Mesendoderm (in vitro differentiated cells): ENCODE measurements at regions not wholly inside any gene's neighbourhood (a gene's known extent, or its start where the extent isn't known, plus 50 kb on each side); places are given as distances from the start of the nearest gene placed in this dataset.
"Not testable (repeated sequence)": the region's sequence is repeated elsewhere in the genome, so short reads cannot be mapped to it uniquely, and the experiment has no call there.

Experiments
- DNase-seq: peaks from one replicate; pipeline ENCODE4 v3.0.0; 2013
- H2AK5ac ChIP-seq: 2 replicates; pipeline ENCODE4 v1.6.1; 2013; ENCODE audit warnings: low read length, inconsistent platforms
- H2BK120ac ChIP-seq: 2 replicates; pipeline ENCODE4 v1.6.1; 2013; ENCODE audit warnings: low read depth, mild to moderate bottlenecking, low read length, moderate library complexity, mixed read lengths
- H2BK15ac ChIP-seq: replicated peaks from 2 replicates; pipeline ENCODE4 v1.6.1; 2013; ENCODE audit warnings: low read depth, mild to moderate bottlenecking, moderate library complexity
- H2BK5ac ChIP-seq: 2 replicates; pipeline ENCODE4 v1.6.1; 2013; ENCODE audit warnings: low read length, inconsistent platforms
- H3K18ac ChIP-seq: 2 replicates; pipeline ENCODE4 v1.6.1; 2013; ENCODE audit warnings: mild to moderate bottlenecking, low read length, mixed read lengths
- H3K23ac ChIP-seq: one replicate; pipeline ENCODE4 v1.6.1; 2013; ENCODE audit warnings: low read length
- H3K27ac ChIP-seq: 2 replicates; pipeline ENCODE4 v1.5.1; 2013; ENCODE audit warnings: low read depth, mild to moderate bottlenecking, inconsistent platforms, low read length, moderate library complexity
- H3K27me3 ChIP-seq: 2 replicates; pipeline ENCODE4 v1.6.1; 2013; ENCODE audit warnings: low read length, control low read depth, mild to moderate bottlenecking, inconsistent platforms; ENCODE audit not compliant: insufficient read depth, poor library complexity
- H3K36me3 ChIP-seq: 2 replicates; pipeline ENCODE4 v1.6.1; 2013; ENCODE audit warnings: low read length, inconsistent platforms; ENCODE audit not compliant: control insufficient read depth, insufficient read depth
- H3K4ac ChIP-seq: one replicate; pipeline ENCODE4 v1.6.1; 2013; ENCODE audit warnings: low read depth, mild to moderate bottlenecking, low read length, moderate library complexity
- H3K4me1 ChIP-seq: 2 replicates; pipeline ENCODE4 v1.6.1; 2013; ENCODE audit warnings: low read depth, low read length, inconsistent platforms; ENCODE audit not compliant: control insufficient read depth
- H3K4me2 ChIP-seq: 2 replicates; pipeline ENCODE4 v1.6.1; 2013; ENCODE audit warnings: low read length
- H3K4me3 ChIP-seq: 2 replicates; pipeline ENCODE4 v1.5.1; 2013; ENCODE audit warnings: mild to moderate bottlenecking, low read length
- H3K56ac ChIP-seq: one replicate; pipeline ENCODE4 v1.6.1; 2013; ENCODE audit warnings: low read length
- H3K79me1 ChIP-seq: 2 replicates; pipeline ENCODE4 v1.6.1; 2013; ENCODE audit warnings: low read length, inconsistent platforms
- H3K79me2 ChIP-seq: 2 replicates; pipeline ENCODE4 v1.6.1; 2013; ENCODE audit warnings: mild to moderate bottlenecking, low read length; ENCODE audit not compliant: control insufficient read depth, insufficient read depth
- H3K9ac ChIP-seq: 2 replicates; pipeline ENCODE4 v1.6.1; 2013; ENCODE audit warnings: low read length, inconsistent platforms
- H4K5ac ChIP-seq: one replicate; pipeline ENCODE4 v1.6.1; 2013; ENCODE audit warnings: low read length
- H4K8ac ChIP-seq: one replicate; pipeline ENCODE4 v1.6.1; 2013; ENCODE audit warnings: low read depth, mild to moderate bottlenecking, control low read depth, low read length, moderate library complexity
- WGBS: extraction: QIAGEN DNeasy Blood & Tissue Kit; methylation state at CpG from one replicate; pipeline ENCODE4 v1.1.7; 2013; ENCODE audit warnings: low lambda C conversion rate, missing lambda C conversion rate; ENCODE audit not compliant: insufficient coverage; ENCODE audit errors: extremely low coverage; 5-methylcytosine and 5-hydroxymethylcytosine counted together

DNA sequence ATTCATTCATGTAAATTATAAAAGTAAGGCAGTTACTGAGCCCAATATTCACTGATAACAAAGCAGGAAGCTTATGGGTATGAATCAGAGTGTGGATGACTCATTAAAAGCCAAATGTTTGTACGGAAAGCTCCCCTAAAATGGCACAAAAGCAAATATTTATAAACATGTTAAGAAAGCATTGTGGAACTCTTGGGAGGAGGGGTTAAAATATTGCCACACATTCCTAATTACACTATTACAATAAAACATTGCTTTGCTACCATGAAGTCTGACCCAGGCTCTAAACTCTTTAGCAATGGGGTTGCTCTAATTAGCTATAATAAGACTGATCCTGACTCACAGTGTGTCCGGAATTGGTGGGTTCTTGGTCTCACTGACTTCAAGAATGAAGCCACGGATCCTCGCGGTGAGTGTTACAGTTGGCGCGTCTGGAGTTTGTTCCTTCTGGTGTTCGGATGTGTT is 110.9 kb downstream of the NAB1 start:
- H3K27me3 ChIP-seq: no peaks in the 10 kb centered on the region
- no peaks in the 10 kb centered on the region for H3K36me3 ChIP-seq
- no peaks in the 10 kb centered on the region for H3K79me1 ChIP-seq
- no peak overlapping the region for H3K18ac ChIP-seq
- H3K4me2 ChIP-seq: no peak overlapping the region
- no peak overlapping the region for H4K8ac ChIP-seq
- H2AK5ac ChIP-seq: no peak overlapping the region
- H3K23ac ChIP-seq: no peak overlapping the region
- H3K56ac ChIP-seq: no peak overlapping the region
- H3K9ac ChIP-seq: no peak overlapping the region
- no peak overlapping the region for H3K4me3 ChIP-seq
- H2BK120ac ChIP-seq: no peak overlapping the region
- no peak overlapping the region for H2BK5ac ChIP-seq
- no CpG with 5 or more reads among the region's 8 CpGs for WGBS
- DNase-seq: no peak
- H2BK15ac ChIP-seq: no peak overlapping the region
- H3K4me1 ChIP-seq: no peaks in the 10 kb centered on the region
- H4K5ac ChIP-seq: no peak overlapping the region
- no peak overlapping the region for H3K27ac ChIP-seq
- H3K79me2 ChIP-seq: no peaks in the 10 kb centered on the region
- H3K4ac ChIP-seq: no peak overlapping the region

DNA sequence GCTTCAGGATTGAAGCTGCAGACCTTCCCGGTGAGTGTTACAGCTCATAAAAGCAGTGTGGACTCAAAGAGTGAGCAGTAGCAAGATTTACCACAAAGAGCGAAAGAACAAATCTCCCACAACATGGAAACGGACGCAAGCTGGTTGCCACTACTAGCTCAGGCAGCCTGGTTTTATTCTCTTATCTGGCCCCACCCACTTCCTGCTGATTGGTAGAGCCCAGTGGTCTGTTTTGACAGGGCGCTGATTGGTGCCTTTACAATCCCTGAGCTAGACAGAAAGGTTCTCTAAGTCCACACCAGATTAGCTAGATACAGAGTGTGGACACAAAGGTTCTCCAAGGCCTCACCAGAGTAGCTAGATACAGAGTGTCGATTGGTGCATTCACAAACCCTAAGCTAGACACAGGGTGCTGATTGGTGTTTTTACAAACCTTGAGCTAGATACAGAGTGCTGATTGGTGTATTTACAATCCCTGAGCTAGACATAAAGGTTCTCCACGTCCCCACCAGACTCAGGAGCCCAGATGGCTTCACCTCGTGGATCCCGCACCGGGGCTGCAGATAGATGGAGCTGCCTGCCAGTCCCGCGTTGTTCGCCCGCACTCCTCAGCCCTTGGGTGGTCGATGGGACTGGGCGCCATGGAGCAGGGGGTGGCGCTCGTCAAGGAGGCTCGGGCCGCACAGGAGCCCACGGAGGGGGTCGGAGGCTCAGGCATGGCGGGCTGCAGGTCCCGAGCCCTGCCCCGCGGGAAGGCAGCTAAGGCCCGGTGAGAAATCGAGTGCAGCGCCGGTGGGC is 111.7 kb downstream of the NAB1 start:
- H2BK15ac ChIP-seq, H3K79me1 ChIP-seq, H3K79me2 ChIP-seq, H3K4me1 ChIP-seq, H3K27me3 ChIP-seq, H3K27ac ChIP-seq, H2AK5ac ChIP-seq, H2BK120ac ChIP-seq, DNase-seq, H3K56ac ChIP-seq, H3K9ac ChIP-seq, H4K5ac ChIP-seq, H2BK5ac ChIP-seq, H4K8ac ChIP-seq, H3K23ac ChIP-seq, H3K4me3 ChIP-seq, H3K4ac ChIP-seq, H3K36me3 ChIP-seq, H3K18ac ChIP-seq, H3K4me2 ChIP-seq: not testable (repeated sequence)
- no CpG with 5 or more reads among the region's 30 CpGs for WGBS

DNA sequence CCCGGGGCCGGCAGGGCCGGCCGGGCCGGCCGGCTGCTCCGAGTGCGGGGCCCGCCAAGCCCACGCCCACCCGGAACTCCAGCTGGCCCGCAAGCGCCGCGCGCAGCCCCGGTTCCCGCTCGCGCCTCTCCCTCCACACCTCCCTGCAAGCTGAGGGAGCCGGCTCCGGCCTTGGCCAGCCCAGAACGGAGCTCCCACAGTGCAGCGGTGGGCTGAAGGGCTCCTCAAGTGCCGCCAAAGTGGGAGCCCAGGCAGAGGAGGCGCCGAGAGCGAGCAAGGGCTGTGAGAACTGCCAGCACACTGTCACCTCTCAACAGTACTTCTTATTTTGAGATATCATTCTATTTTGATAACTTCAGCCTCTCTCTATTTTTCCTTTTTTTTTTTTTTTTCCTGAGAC is 112.3 kb downstream of the NAB1 start:
- not testable (repeated sequence) for H3K4me1 ChIP-seq, H2BK15ac ChIP-seq, H3K18ac ChIP-seq, H3K4me2 ChIP-seq, H3K79me2 ChIP-seq, H4K8ac ChIP-seq, H3K79me1 ChIP-seq, H3K27me3 ChIP-seq, DNase-seq, H3K23ac ChIP-seq, H3K4ac ChIP-seq, H3K56ac ChIP-seq, H3K36me3 ChIP-seq, H2BK120ac ChIP-seq, H3K27ac ChIP-seq, H4K5ac ChIP-seq, H2BK5ac ChIP-seq, H3K9ac ChIP-seq, H3K4me3 ChIP-seq, H2AK5ac ChIP-seq
- no CpG with 5 or more reads among the region's 28 CpGs for WGBS

- Histone ChIP-seq H2BK120ac (no peak overlapping the region), H3K56ac (no peak overlapping the region), H3K4me2 (no peak overlapping the region), H3K4me3 (no peak overlapping the region), H3K79me2 (no peaks in the 10 kb centered on the region), H3K36me3 (no peaks in the 10 kb centered on the region), H2BK15ac (no peak overlapping the region), H2BK5ac (no peak overlapping the region), H3K79me1 (no peaks in the 10 kb centered on the region), H3K9ac (no peak overlapping the region), H3K4ac (no peak overlapping the region), H3K27me3 (no peaks in the 10 kb centered on the region), H3K4me1 (no peaks in the 10 kb centered on the region), H3K27ac (no peak overlapping the region), H2AK5ac (no peak overlapping the region), H3K18ac (no peak overlapping the region), H4K8ac (no peak overlapping the region), H3K23ac (no peak overlapping the region), H4K5ac (no peak overlapping the region)
- no peak for DNase-seq
- WGBS: no CpG with 5 or more reads among the region's 1 CpG
Measured at GRCh38 chr2:190762566-190762965, 113.7 kb downstream of the NAB1 start.

- Histone ChIP-seq H4K8ac (no peak overlapping the region), H2AK5ac (no peak overlapping the region), H3K4me1 (no peaks in the 10 kb centered on the region), H2BK120ac (no peak overlapping the region), H3K56ac (no peak overlapping the region), H3K36me3 (no peaks in the 10 kb centered on the region), H3K4me3 (no peak overlapping the region), H2BK5ac (no peak overlapping the region), H3K79me1 (no peaks in the 10 kb centered on the region), H3K18ac (no peak overlapping the region), H3K23ac (no peak overlapping the region), H3K4ac (no peak overlapping the region), H4K5ac (no peak overlapping the region), H3K79me2 (no peaks in the 10 kb centered on the region), H3K4me2 (no peak overlapping the region), H3K27ac (no peak overlapping the region), H3K9ac (no peak overlapping the region), H3K27me3 (no peaks in the 10 kb centered on the region), H2BK15ac (no peak overlapping the region)
- no peak for DNase-seq
Measured at GRCh38 chr2:190763100-190763499, 114.2 kb downstream of the NAB1 start.
